Prostate gland (tissue), 2 donors: ENCODE measurements at regions not wholly inside any gene's neighbourhood (a gene's known extent, or its start where the extent isn't known, plus 50 kb on each side); places are given as distances from the start of the nearest gene placed in this dataset.
A peak's percentile ranks its signal among the peaks of the same experiment; 100 is the strongest.

Experiments used
- POLR2AphosphoS5 ChIP-seq: sonication (generic); formaldehyde crosslinking; IDR thresholded peaks from one replicate; pipeline ENCODE4 v1.6.1; 2017; ENCODE audit warnings: antibody characterized with exemption
- TF ChIP-seq, protein P1 (sequence below), 4 experiments: fragments of 200-600 bp in 2 of 4; fragments of 450-650 bp in 2 of 4; sonication (generic) in 2 of 4; IDR thresholded peaks; 1 replicate in 3 of 4; 2 replicates in 1 of 4; pipeline ENCODE4 v1.5.1; 2016 to 2019; ENCODE audit warnings: antibody characterized with exemption in 4 of 4, mild to moderate bottlenecking in 2 of 4, moderate library complexity in 2 of 4

DNA sequence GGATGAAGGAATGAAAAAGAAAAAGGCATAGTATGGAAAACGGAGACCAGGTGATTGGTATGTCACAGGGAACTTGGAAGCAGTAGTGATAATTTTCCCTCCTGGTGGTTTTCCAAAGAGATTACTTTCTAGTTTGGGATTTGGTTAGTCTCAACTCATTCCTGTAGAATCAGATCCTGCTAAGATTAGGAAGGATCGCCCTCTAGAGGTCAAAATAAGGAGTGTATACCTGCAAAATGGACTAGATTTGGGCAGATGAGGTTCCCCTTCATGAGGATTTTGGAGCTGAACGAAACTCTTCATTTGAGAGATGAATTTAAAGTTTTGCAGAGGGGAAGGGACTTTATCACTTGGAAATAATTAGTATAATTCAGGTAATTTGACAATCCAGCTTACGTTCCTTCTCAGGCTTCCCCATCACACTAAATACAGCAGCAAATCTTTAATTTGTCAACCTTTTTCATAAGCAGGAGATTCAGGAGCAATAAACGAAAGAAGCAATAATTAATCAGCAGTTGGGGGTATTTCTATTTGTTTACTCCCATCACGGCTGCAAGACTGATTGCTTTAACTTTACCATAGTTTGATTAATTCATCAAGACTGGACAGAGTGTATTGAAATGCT, 65.2 kb downstream of the CCDC195 start:
- TF ChIP-seq, protein P1, sequence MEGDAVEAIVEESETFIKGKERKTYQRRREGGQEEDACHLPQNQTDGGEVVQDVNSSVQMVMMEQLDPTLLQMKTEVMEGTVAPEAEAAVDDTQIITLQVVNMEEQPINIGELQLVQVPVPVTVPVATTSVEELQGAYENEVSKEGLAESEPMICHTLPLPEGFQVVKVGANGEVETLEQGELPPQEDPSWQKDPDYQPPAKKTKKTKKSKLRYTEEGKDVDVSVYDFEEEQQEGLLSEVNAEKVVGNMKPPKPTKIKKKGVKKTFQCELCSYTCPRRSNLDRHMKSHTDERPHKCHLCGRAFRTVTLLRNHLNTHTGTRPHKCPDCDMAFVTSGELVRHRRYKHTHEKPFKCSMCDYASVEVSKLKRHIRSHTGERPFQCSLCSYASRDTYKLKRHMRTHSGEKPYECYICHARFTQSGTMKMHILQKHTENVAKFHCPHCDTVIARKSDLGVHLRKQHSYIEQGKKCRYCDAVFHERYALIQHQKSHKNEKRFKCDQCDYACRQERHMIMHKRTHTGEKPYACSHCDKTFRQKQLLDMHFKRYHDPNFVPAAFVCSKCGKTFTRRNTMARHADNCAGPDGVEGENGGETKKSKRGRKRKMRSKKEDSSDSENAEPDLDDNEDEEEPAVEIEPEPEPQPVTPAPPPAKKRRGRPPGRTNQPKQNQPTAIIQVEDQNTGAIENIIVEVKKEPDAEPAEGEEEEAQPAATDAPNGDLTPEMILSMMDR (IDR thresholded peaks at IDR 0.05) = peak; percentile 55 to 74 (median 68)
- no peak for TF ChIP-seq POLR2AphosphoS5
